GM21390 (cell line): ENCODE measurements at regions not wholly inside any gene's neighbourhood (a gene's known extent, or its start where the extent isn't known, plus 50 kb on each side); places are given as distances from the start of the nearest gene placed in this dataset.

ENCODE experiments used
- ATAC-seq: cut with Tn5 transposase; IDR thresholded peaks from one replicate; pipeline ENCODE4 v1.9.1; 2021; ENCODE audit not compliant: unreplicated experiment

GRCh38 chr13:105285526-105285925, 1249.9 kb downstream of the EFNB2 start:
- no peak for ATAC-seq

- ATAC-seq: no peak
Observed at GRCh38 chr13:105282406-105283285, 1252.8 kb downstream of the EFNB2 start.

GRCh38 chr13:105278943-105279381, 1256.5 kb downstream of the EFNB2 start:
- no peak for ATAC-seq

- ATAC-seq: no peak
Observed at GRCh38 chr13:105276571-105276970, 1258.9 kb downstream of the EFNB2 start.

- ATAC-seq: no peak
Observed at GRCh38 chr13:105273665-105274222, 1261.7 kb downstream of the EFNB2 start.

- ATAC-seq: no peak
Observed at GRCh38 chr13:105272660-105273631, 1262.5 kb downstream of the EFNB2 start.

- ATAC-seq: no peak
Observed at GRCh38 chr13:105266615-105267014, 1268.8 kb downstream of the EFNB2 start.

- no peak for ATAC-seq
Observed at GRCh38 chr13:105262579-105262978, 1272.9 kb downstream of the EFNB2 start.

GRCh38 chr13:105259426-105259825, 1276.0 kb downstream of the EFNB2 start:
- ATAC-seq: no peak

- ATAC-seq: no peak
Observed at GRCh38 chr13:105255472-105255871, 1280.0 kb downstream of the EFNB2 start.

GRCh38 chr13:105251293-105251692, 1284.2 kb downstream of the EFNB2 start:
- ATAC-seq: no peak

- no peak for ATAC-seq
Observed at GRCh38 chr13:105247830-105248229, 1287.6 kb downstream of the EFNB2 start.

GRCh38 chr13:105240371-105240770, 1295.1 kb downstream of the EFNB2 start:
- ATAC-seq: no peak

GRCh38 chr13:105232439-105232838, 1303.0 kb downstream of the EFNB2 start:
- ATAC-seq: no peak

GRCh38 chr13:105232006-105232405, 1303.5 kb downstream of the EFNB2 start:
- no peak for ATAC-seq

GRCh38 chr13:105231579-105231978, 1303.9 kb downstream of the EFNB2 start:
- no peak for ATAC-seq

GRCh38 chr13:105220881-105221280, 1314.6 kb downstream of the EFNB2 start:
- no peak for ATAC-seq

GRCh38 chr13:105220063-105220462, 1315.4 kb downstream of the EFNB2 start:
- ATAC-seq: no peak

- no peak for ATAC-seq
Observed at GRCh38 chr13:105219651-105220050, 1315.8 kb downstream of the EFNB2 start.

- no peak for ATAC-seq
Observed at GRCh38 chr13:105213512-105213911, 1322.0 kb downstream of the EFNB2 start.

- ATAC-seq: no peak
Observed at GRCh38 chr13:105207572-105208293, 1327.7 kb downstream of the EFNB2 start.
